H1 (cell line): ENCODE measurements at regions not wholly inside any gene's neighbourhood (a gene's known extent, or its start where the extent isn't known, plus 50 kb on each side); places are given as distances from the start of the nearest gene placed in this dataset.

Experiments
- CTCF ChIA-PET: fragments of 300-600 bp; sonication (Branson Sonifier 250); formaldehyde crosslinking; loops from one replicate; lab custom pipeline; 2021; ENCODE audit not compliant: partially characterized antibody; lab: Charles Lee
- POLR2A ChIA-PET: fragments of 300-600 bp; sonication (Branson Sonifier 250); formaldehyde crosslinking; loops from one replicate; lab custom pipeline; 2021; ENCODE audit warnings: inconsistent platforms; ENCODE audit not compliant: partially characterized antibody; lab: Charles Lee
- DNase-seq, 2 experiments: peaks; one replicate each; pipeline versions ENCODE4 v3.0.0 to v3.0.0-alpha.2; 2010 to 2022; ENCODE audit warnings: low spot score in 2 of 2, low read depth in 1 of 2, mixed read lengths in 1 of 2
- FAIRE-seq: peaks from 2 replicates; lab custom pipeline; 2011; peaks lifted over from hg19 to GRCh38; lab: Jason Lieb, UNC
- H2AFZ ChIP-seq: 2 replicates; pipeline ENCODE4 v1.8.1; 2012; ENCODE audit warnings: low read length, inconsistent platforms
- H2AK5ac ChIP-seq: 2 replicates; pipeline ENCODE4 v1.6.1; 2013; ENCODE audit warnings: low read depth, low read length
- H2BK120ac ChIP-seq: replicated peaks from 2 replicates; pipeline ENCODE3; 2013; ENCODE audit warnings: low read depth, low read length, inconsistent platforms
- H2BK12ac ChIP-seq: 2 replicates; pipeline ENCODE4 v1.6.1; 2013; ENCODE audit warnings: low read depth, low read length
- H2BK15ac ChIP-seq: 2 replicates; pipeline ENCODE4 v1.6.1; 2013; ENCODE audit warnings: low read length
- H2BK20ac ChIP-seq: 2 replicates; pipeline ENCODE4 v1.6.1; 2013; ENCODE audit warnings: low read length
- H2BK5ac ChIP-seq: 2 replicates; pipeline ENCODE4 v1.6.1; 2013; ENCODE audit warnings: low read depth, low read length
- H3K14ac ChIP-seq: 2 replicates; pipeline ENCODE4 v1.6.1; 2013; ENCODE audit warnings: inconsistent platforms; ENCODE audit not compliant: insufficient read length
- H3K18ac ChIP-seq: 2 replicates; pipeline ENCODE4 v1.6.1; 2013; ENCODE audit warnings: low read length; ENCODE audit errors: extremely low read depth
- H3K23ac ChIP-seq: 2 replicates; pipeline ENCODE4 v1.6.1; 2013; ENCODE audit warnings: inconsistent platforms; ENCODE audit not compliant: insufficient read length
- H3K23me2 ChIP-seq: 2 replicates; pipeline ENCODE4 v1.6.1; 2013; ENCODE audit warnings: low read depth, low read length
- H3K27ac ChIP-seq: 2 replicates; pipeline ENCODE4 v1.6.1; 2011; ENCODE audit warnings: low read depth, low read length, inconsistent platforms
- H3K27me3 ChIP-seq, 4 experiments: replicated peaks in 1 of 4; 1 replicate in 1 of 4; 2 replicates in 3 of 4; pipeline versions ENCODE4 v1.6.1 to v1.8.1; 2011 to 2013; ENCODE audit warnings: low read length in 3 of 4, mild to moderate bottlenecking in 3 of 4, inconsistent platforms in 2 of 4, mixed read lengths in 2 of 4, moderate library complexity in 1 of 4; ENCODE audit not compliant: control insufficient read depth in 3 of 4, insufficient read depth in 3 of 4; ENCODE audit errors: extremely low read depth in 1 of 4
- H3K36me3 ChIP-seq, 4 experiments: 2 replicates each; pipeline versions ENCODE4 v1.6.1 to v1.8.1; 2011 to 2013; ENCODE audit warnings: mild to moderate bottlenecking in 4 of 4, low read length in 3 of 4, moderate library complexity in 2 of 4, control low read depth in 1 of 4, inconsistent platforms in 1 of 4; ENCODE audit not compliant: insufficient read depth in 4 of 4, control insufficient read depth in 2 of 4
- H3K4ac ChIP-seq: replicated peaks from 2 replicates; pipeline ENCODE3; 2013; ENCODE audit warnings: low read length, low read depth, mixed read lengths, inconsistent platforms; ENCODE audit not compliant: insufficient read length
- H3K4me1 ChIP-seq, 4 experiments: replicated peaks in 1 of 4; 1 replicate in 1 of 4; 2 replicates in 3 of 4; pipeline versions ENCODE4 v1.6.1 to v1.8.1; 2011 to 2013; ENCODE audit warnings: low read length in 3 of 4, inconsistent platforms in 2 of 4, mixed read lengths in 1 of 4; ENCODE audit not compliant: insufficient read depth in 4 of 4, control insufficient read depth in 3 of 4
- H3K4me2 ChIP-seq, 2 experiments: 2 replicates each; pipeline versions ENCODE4 v1.6.1 to v1.8.1; 2011 to 2013; ENCODE audit warnings: low read depth in 2 of 2, low read length in 2 of 2, control low read depth in 1 of 2, inconsistent platforms in 1 of 2, mild to moderate bottlenecking in 1 of 2; ENCODE audit not compliant: insufficient read depth in 1 of 2
- H3K4me3 ChIP-seq, 4 experiments: fragments of 200-600, 300-600 bp in 1 of 4; sonication (generic), shearing (Covaris generic), sonication (Bioruptor Twin) in 1 of 4; 2 replicates each; pipeline versions ENCODE4 v1.5.1 to v1.8.1; 2011 to 2016; ENCODE audit warnings: low read length in 4 of 4, low read depth in 3 of 4, control low read depth in 2 of 4, inconsistent platforms in 2 of 4, mild to moderate bottlenecking in 2 of 4, mixed read lengths in 1 of 4, moderate library complexity in 1 of 4; ENCODE audit not compliant: insufficient read depth in 2 of 4; ENCODE audit errors: extremely low read depth in 1 of 4
- H3K56ac ChIP-seq: replicated peaks from 2 replicates; pipeline ENCODE3; 2013; ENCODE audit warnings: low read depth, mild to moderate bottlenecking, mixed read lengths, low read length, inconsistent platforms; ENCODE audit not compliant: insufficient read length
- H3K79me1 ChIP-seq: 2 replicates; pipeline ENCODE4 v1.6.1; 2013; ENCODE audit warnings: low read depth, low read length, control low read depth
- H3K79me2 ChIP-seq, 2 experiments: 2 replicates each; pipeline versions ENCODE4 v1.6.1 to v1.8.1; 2012 to 2013; ENCODE audit warnings: low read length in 2 of 2, mild to moderate bottlenecking in 2 of 2, inconsistent platforms in 1 of 2; ENCODE audit not compliant: insufficient read depth in 2 of 2, control insufficient read depth in 1 of 2
- H3K9ac ChIP-seq, 4 experiments: replicated peaks in 1 of 4; 1 replicate in 1 of 4; 2 replicates in 3 of 4; pipeline versions ENCODE4 v1.6.1 to v1.8.1; 2011 to 2013; ENCODE audit warnings: low read depth in 3 of 4, low read length in 3 of 4, control low read depth in 2 of 4, mild to moderate bottlenecking in 2 of 4, moderate library complexity in 2 of 4, inconsistent platforms in 1 of 4; ENCODE audit errors: extremely low read depth in 1 of 4
- H3K9me3 ChIP-seq, 2 experiments: 2 replicates each; pipeline versions ENCODE4 v1.6.1 to v1.8.1; 2012 to 2013; ENCODE audit warnings: mild to moderate bottlenecking in 2 of 2, moderate library complexity in 2 of 2, control low read depth in 1 of 2, inconsistent platforms in 1 of 2, low read depth in 1 of 2, low read length in 1 of 2, mixed read lengths in 1 of 2; ENCODE audit not compliant: insufficient read depth in 2 of 2
- H4K20me1 ChIP-seq, 2 experiments: replicated peaks in 1 of 2; 2 replicates each; pipeline versions ENCODE3 to v1.8.1; 2011 to 2013; ENCODE audit warnings: inconsistent platforms in 2 of 2, low read length in 2 of 2, mild to moderate bottlenecking in 1 of 2; ENCODE audit not compliant: insufficient read depth in 2 of 2, control insufficient read depth in 1 of 2
- H4K5ac ChIP-seq: 2 replicates; pipeline ENCODE4 v1.6.1; 2013; ENCODE audit warnings: low read length, low read depth, mixed read lengths, inconsistent platforms; ENCODE audit not compliant: insufficient read length
- H4K8ac ChIP-seq: 2 replicates; pipeline ENCODE4 v1.8.0; 2013; ENCODE audit warnings: mild to moderate bottlenecking, moderate library complexity, low read length, inconsistent platforms; ENCODE audit not compliant: insufficient read depth; ENCODE audit errors: extremely low read depth
- H4K91ac ChIP-seq: replicated peaks from 2 replicates; pipeline ENCODE3; 2013; ENCODE audit warnings: low read length, mixed read lengths, inconsistent platforms; ENCODE audit not compliant: insufficient read length
- CBX5 ChIP-seq: fragments of 300-800, 300-1000 bp; sonication (generic); IDR thresholded peaks from 2 replicates; pipeline ENCODE4 v1.7.1; 2016; ENCODE audit warnings: antibody characterized with exemption, low read length, low read depth
- EZH2 ChIP-seq: fragments of 200-600 bp; sonication (generic); IDR thresholded peaks from 2 replicates; pipeline ENCODE4 v1.7.1; 2012; ENCODE audit warnings: low read depth, mild to moderate bottlenecking, moderate library complexity, low read length, inconsistent platforms; ENCODE audit not compliant: severe bottlenecking
- FOSL1 ChIP-seq: IDR thresholded peaks from 2 replicates; pipeline ENCODE4 v1.6.1; 2011; ENCODE audit warnings: mild to moderate bottlenecking, low read depth, low read length, moderate library complexity; ENCODE audit not compliant: insufficient read depth
- GABPA ChIP-seq: IDR thresholded peaks from 2 replicates; pipeline ENCODE4 v1.6.1; 2011; ENCODE audit warnings: mild to moderate bottlenecking, low read length, moderate library complexity, borderline replicate concordance; ENCODE audit not compliant: insufficient read depth
- KDM4A ChIP-seq: IDR thresholded peaks from one replicate; pipeline ENCODE4 v1.7.1; 2012; ENCODE audit warnings: low read depth, mild to moderate bottlenecking, moderate library complexity, low read length, inconsistent platforms; ENCODE audit not compliant: severe bottlenecking
- KDM5A ChIP-seq: fragments of 200-600 bp; IDR thresholded peaks from 2 replicates; pipeline ENCODE4 v1.7.1; 2012; ENCODE audit warnings: mild to moderate bottlenecking, low read length, inconsistent platforms, mixed read lengths
- MAFK ChIP-seq: IDR thresholded peaks from 2 replicates; pipeline ENCODE4 v1.6.1; 2012; ENCODE audit warnings: low read depth, mild to moderate bottlenecking, improper control_type of control experiment, low read length
- RFX5 ChIP-seq: IDR thresholded peaks from 2 replicates; pipeline ENCODE4 v1.6.1; 2011; ENCODE audit warnings: low read depth, low read length, improper control_type of control experiment, borderline replicate concordance
- SIN3A ChIP-seq, 2 experiments: IDR thresholded peaks in 1 of 2; conservative IDR thresholded peaks in 1 of 2; 2 replicates each; pipeline ENCODE4 v1.6.1; 2011 to 2012; ENCODE audit warnings: low read length in 2 of 2, improper control_type of control experiment in 1 of 2, low read depth in 1 of 2, mild to moderate bottlenecking in 1 of 2
- SP4 ChIP-seq: IDR thresholded peaks from 2 replicates; pipeline ENCODE4 v1.6.1; 2012; ENCODE audit warnings: low read length, inconsistent platforms
- TBP ChIP-seq: IDR thresholded peaks from 2 replicates; pipeline ENCODE4 v1.6.1; 2011; ENCODE audit warnings: low read depth, low read length, improper control_type of control experiment
- WGBS, 2 experiments: shearing (Covaris generic) in 1 of 2; methylation state at CpG; one replicate each; pipeline versions ENCODE4 v1.1.6 to v1.1.7; 2013 to 2015; ENCODE audit warnings: low lambda C conversion rate in 2 of 2, mixed read lengths in 2 of 2, inconsistent platforms in 1 of 2, low coverage in 1 of 2, missing lambda C conversion rate in 1 of 2; ENCODE audit not compliant: insufficient replicate concordance in 2 of 2, insufficient coverage in 1 of 2, insufficient read length in 1 of 2; ENCODE audit errors: extremely low coverage in 1 of 2, missing lambda C conversion rate in 1 of 2; 5-methylcytosine and 5-hydroxymethylcytosine counted together
- TF ChIP-seq, protein P1 (sequence below): IDR thresholded peaks from 2 replicates; pipeline ENCODE4 v1.6.1; 2011; ENCODE audit warnings: low read length, improper control_type of control experiment

DNA sequence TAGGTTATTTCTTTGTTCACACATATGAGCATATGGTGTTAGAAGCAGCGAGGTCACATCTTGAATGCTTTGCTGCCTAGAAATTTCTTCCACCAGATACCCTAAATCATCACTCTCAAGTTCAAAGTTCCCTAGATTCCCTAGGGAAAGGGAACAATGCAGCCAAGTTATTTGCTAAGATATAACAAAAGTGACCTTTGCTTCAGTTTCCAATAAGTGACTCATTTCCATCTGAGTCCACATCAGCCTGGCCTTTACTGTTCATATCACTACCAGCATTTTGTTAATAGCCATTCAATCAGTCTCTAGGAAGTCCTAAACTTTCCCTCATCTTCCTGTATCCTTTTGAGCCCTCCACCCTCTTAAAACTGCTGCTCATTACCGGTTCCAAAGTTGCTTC, 1502.5 kb downstream of the KCNT2 start:
- Histone ChIP-seq H3K27me3 (no peaks in the 10 kb centered on the region), H2BK12ac (no peak overlapping the region), H3K9ac (no peak overlapping the region), H3K56ac (no peak overlapping the region), H3K4me2 (no peak overlapping the region), H4K5ac (no peak overlapping the region), H3K79me2 (no peaks in the 10 kb centered on the region), H4K8ac (no peak overlapping the region), H2BK5ac (no peak overlapping the region), H3K27ac (no peak overlapping the region), H3K4ac (no peak overlapping the region), H3K9me3 (0 out of 4 replicates have a peak, but pooled peaks cover 0 to 6% of the 10 kb centered on the region in 2 experiments), H3K4me3 (no peak overlapping the region), H3K18ac (no peak overlapping the region), H3K14ac (no peak overlapping the region), H3K23me2 (no peaks in the 10 kb centered on the region), H3K79me1 (no peaks in the 10 kb centered on the region), H4K20me1 (no peaks in the 10 kb centered on the region), H3K4me1 (no peaks in the 10 kb centered on the region), H2AK5ac (no peak overlapping the region), H4K91ac (no peak overlapping the region), H3K23ac (no peak overlapping the region), H3K36me3 (no peaks in the 10 kb centered on the region), H2BK15ac (no peak overlapping the region), H2AFZ (no peak overlapping the region), H2BK20ac (no peak overlapping the region), H2BK120ac (no peak overlapping the region)
- POLR2A ChIA-PET = no interaction called here
- FAIRE-seq = no peak
- CTCF ChIA-PET = interaction anchor here (1.4 kb wide), 1 partner anchor 9 kb away, joined by 3 read pairs; no protein-coding TSS in a partner anchor
- WGBS, 2 experiments = 69% methylated on average over 2 of the region's 2 CpGs; no CpG with 5 or more reads in 1 of the 2 experiments
- DNase-seq = no peak
- no peak for TF ChIP-seq SIN3A (conservative IDR thresholded peaks at IDR 0.05 in 1 of 2, IDR thresholded peaks at IDR 0.05 in 1 of 2; ENCODE audit: low read depth in 1 of 2, low read length in 2 of 2)
- TF ChIP-seq TBP = no peak
- TF ChIP-seq CBX5 = no peak
- TF ChIP-seq GABPA = no peak
- TF ChIP-seq KDM5A = no peak
- TF ChIP-seq SP4 = no peak
- no peak for TF ChIP-seq FOSL1
- no peak for TF ChIP-seq RFX5
- no peak for TF ChIP-seq EZH2
- no peak for TF ChIP-seq KDM4A
- TF ChIP-seq, protein P1, sequence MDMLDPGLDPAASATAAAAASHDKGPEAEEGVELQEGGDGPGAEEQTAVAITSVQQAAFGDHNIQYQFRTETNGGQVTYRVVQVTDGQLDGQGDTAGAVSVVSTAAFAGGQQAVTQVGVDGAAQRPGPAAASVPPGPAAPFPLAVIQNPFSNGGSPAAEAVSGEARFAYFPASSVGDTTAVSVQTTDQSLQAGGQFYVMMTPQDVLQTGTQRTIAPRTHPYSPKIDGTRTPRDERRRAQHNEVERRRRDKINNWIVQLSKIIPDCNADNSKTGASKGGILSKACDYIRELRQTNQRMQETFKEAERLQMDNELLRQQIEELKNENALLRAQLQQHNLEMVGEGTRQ = no peak
- no peak for TF ChIP-seq MAFK
